ENCODE measurements at regions not wholly inside any gene's neighbourhood (a gene's known extent, or its start where the extent isn't known, plus 50 kb on each side); places are given as distances from the start of the nearest gene placed in this dataset.

DNA sequence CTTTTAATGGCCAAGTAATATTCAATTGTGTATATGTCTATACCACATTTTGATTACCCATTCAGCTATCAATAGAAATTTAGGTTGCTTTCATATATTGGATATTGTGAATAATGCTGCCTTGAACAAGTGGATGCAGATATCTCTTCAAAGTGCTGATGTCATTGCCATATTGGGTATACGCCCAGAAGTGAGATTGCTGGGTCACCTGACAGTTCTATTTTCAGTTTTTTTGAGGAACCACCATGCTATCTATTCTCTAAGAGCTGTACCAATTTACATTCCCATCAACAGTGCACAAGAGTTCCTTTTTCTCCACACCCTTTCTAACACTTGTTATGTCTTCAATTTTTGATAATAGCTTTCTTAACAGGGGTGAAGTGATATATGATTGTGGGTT lies 306.9 kb downstream of the ZNF516 start:
- peaks cover 3% of the 10 kb centered on the region; the same call in 1 of the 2 replicates for H3K27me3 ChIP-seq (ENCODE audit: insufficient read depth, low read depth)
- BruUV-seq (replicated peaks), result no TSS peak
- H3K27ac ChIP-seq, result no peak overlapping the region
- H3K79me2 ChIP-seq (ENCODE audit: low read depth), result no peaks in the 10 kb centered on the region
- H3K4me1 ChIP-seq (replicated peaks; ENCODE audit: insufficient read depth), result no peaks in the 10 kb centered on the region
- TF ChIP-seq CTCF (conservative IDR thresholded peaks at IDR 0.05) (no peak), EZH2 (IDR thresholded peaks at IDR 0.05; ENCODE audit: low read depth) (no peak)
- H4K20me1 ChIP-seq (ENCODE audit: insufficient read depth), result no peaks in the 10 kb centered on the region
- POLR2A ChIA-PET (ENCODE audit: unreplicated experiment), result no interaction called here
- intact Hi-C loops (cut with micrococcal nuclease; ENCODE audit: unreplicated experiment), result no loop called here
- CTCF ChIA-PET, result no interaction called here
- no peaks in the 10 kb centered on the region for H3K9me2 ChIP-seq (ENCODE audit: insufficient read depth)
- no peak overlapping the region for H3K4me2 ChIP-seq
- H3K4me3 ChIP-seq, result no peak overlapping the region
- no peaks in the 10 kb centered on the region for H3F3A ChIP-seq (ENCODE audit: insufficient read depth, low read depth)
- H3K9me3 ChIP-seq (ENCODE audit: insufficient read depth, low read depth), result no peaks in the 10 kb centered on the region
- no peaks in the 10 kb centered on the region for H3K36me3 ChIP-seq (ENCODE audit: low read depth)
- H2AFZ ChIP-seq, result no peak overlapping the region
- no peak for DNase-seq

DNA sequence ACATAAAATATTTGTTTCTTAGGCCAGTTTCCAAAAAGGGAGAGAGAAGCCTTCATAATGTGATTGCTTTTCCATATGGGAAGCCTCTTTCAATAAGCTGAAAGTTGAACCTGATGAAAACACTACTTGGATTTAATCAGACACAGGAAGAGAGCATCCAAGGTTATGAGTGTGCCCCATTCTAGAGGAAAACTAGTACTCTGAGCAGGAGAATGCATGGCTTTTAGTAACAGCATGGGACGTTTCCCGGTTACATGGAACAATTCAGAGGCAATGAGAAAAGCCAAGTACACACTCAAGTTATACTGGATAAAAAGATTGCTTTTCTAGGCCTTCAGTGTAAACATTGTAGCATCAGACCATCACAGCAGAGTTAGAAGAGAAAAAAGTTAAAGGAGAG lies 315.8 kb downstream of the ZNF516 start:
- Histone ChIP-seq H3K79me2 (ENCODE audit: low read depth) (no peaks in the 10 kb centered on the region), H3K4me3 (no peak overlapping the region), H4K20me1 (ENCODE audit: insufficient read depth) (no peaks in the 10 kb centered on the region), H3K4me1 (replicated peaks; ENCODE audit: insufficient read depth) (no peaks in the 10 kb centered on the region), H3K36me3 (ENCODE audit: low read depth) (no peaks in the 10 kb centered on the region), H3K9me2 (ENCODE audit: insufficient read depth) (no peaks in the 10 kb centered on the region), H3K27ac (no peak overlapping the region), H3K4me2 (no peak overlapping the region), H3F3A (ENCODE audit: insufficient read depth, low read depth) (no peaks in the 10 kb centered on the region), H3K27me3 (ENCODE audit: insufficient read depth, low read depth) (peaks cover 50% of the 10 kb centered on the region), H2AFZ (no peak overlapping the region), H3K9me3 (ENCODE audit: insufficient read depth, low read depth) (no peaks in the 10 kb centered on the region)
- ChIA-PET POLR2A (ENCODE audit: unreplicated experiment) (no interaction called here), CTCF (no interaction called here)
- TF ChIP-seq EZH2 (IDR thresholded peaks at IDR 0.05; ENCODE audit: low read depth), result no peak
- TF ChIP-seq CTCF (conservative IDR thresholded peaks at IDR 0.05), result no peak
- no TSS peak for BruUV-seq (replicated peaks)
- no peak for DNase-seq
- intact Hi-C loops (cut with micrococcal nuclease; ENCODE audit: unreplicated experiment), result no loop called here

DNA sequence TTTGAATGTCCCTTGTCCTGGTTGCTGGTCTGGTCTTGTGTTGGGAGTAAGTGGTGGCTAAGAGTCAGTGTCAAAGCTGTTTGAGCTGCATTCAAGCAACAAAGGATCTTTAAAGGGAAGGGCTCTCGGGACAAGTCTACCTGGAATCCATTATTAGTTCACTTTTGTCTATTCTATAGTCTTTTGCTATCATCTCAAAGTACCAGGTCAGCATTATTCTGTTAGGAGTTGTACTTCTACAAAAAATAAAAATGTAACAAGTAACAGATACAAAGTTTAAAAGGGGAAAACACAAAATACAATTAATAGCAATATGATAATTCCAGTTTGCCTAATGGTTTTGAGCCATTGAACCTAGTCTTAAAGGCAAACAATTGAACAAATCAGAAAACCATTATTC lies 317.9 kb downstream of the ZNF516 start:
- Histone ChIP-seq H3K4me2 (no peak overlapping the region), H3F3A (ENCODE audit: insufficient read depth, low read depth) (no peaks in the 10 kb centered on the region), H2AFZ (no peak overlapping the region), H4K20me1 (ENCODE audit: insufficient read depth) (no peaks in the 10 kb centered on the region), H3K36me3 (ENCODE audit: low read depth) (no peaks in the 10 kb centered on the region), H3K27ac (no peak overlapping the region), H3K27me3 (ENCODE audit: insufficient read depth, low read depth) (peaks cover 59% of the 10 kb centered on the region), H3K9me3 (ENCODE audit: insufficient read depth, low read depth) (no peaks in the 10 kb centered on the region), H3K4me1 (replicated peaks; ENCODE audit: insufficient read depth) (no peaks in the 10 kb centered on the region), H3K4me3 (no peak overlapping the region), H3K9me2 (ENCODE audit: insufficient read depth) (no peaks in the 10 kb centered on the region), H3K79me2 (ENCODE audit: low read depth) (no peaks in the 10 kb centered on the region)
- CTCF ChIA-PET, result no interaction called here
- BruUV-seq (replicated peaks), result no TSS peak
- no peak for DNase-seq
- TF ChIP-seq EZH2 (IDR thresholded peaks at IDR 0.05; ENCODE audit: low read depth) (no peak), CTCF (conservative IDR thresholded peaks at IDR 0.05) (no peak)
- POLR2A ChIA-PET (ENCODE audit: unreplicated experiment), result no interaction called here
- intact Hi-C loops (cut with micrococcal nuclease; ENCODE audit: unreplicated experiment), result no loop called here
